ENCODE measurements at regions not wholly inside any gene's neighbourhood (a gene's known extent, or its start where the extent isn't known, plus 50 kb on each side); places are given as distances from the start of the nearest gene placed in this dataset.

DNA sequence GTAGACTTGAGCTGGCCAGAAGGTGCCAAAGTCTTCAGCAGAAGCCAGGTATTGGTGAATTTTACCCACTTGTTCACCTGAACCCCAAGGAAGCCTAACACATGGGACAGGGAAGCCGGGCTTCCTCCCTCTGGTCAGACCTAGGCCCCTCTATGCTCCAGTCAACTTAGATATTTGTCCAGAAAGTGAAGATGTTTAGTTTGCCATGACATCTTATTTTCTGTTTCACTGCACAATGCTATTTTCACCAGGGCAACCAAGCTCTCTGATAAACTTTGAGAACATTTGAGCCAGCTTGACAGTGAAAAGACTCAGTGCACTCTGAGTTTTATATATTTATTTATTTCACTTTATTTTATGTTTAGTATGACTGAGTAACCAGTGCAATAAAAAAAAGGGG is 71.0 kb downstream of the SOX14 start:
- TF ChIP-seq, protein P1, sequence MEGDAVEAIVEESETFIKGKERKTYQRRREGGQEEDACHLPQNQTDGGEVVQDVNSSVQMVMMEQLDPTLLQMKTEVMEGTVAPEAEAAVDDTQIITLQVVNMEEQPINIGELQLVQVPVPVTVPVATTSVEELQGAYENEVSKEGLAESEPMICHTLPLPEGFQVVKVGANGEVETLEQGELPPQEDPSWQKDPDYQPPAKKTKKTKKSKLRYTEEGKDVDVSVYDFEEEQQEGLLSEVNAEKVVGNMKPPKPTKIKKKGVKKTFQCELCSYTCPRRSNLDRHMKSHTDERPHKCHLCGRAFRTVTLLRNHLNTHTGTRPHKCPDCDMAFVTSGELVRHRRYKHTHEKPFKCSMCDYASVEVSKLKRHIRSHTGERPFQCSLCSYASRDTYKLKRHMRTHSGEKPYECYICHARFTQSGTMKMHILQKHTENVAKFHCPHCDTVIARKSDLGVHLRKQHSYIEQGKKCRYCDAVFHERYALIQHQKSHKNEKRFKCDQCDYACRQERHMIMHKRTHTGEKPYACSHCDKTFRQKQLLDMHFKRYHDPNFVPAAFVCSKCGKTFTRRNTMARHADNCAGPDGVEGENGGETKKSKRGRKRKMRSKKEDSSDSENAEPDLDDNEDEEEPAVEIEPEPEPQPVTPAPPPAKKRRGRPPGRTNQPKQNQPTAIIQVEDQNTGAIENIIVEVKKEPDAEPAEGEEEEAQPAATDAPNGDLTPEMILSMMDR (IDR thresholded peaks at IDR 0.05; ENCODE audit: poor library complexity) = no peak
- no peak for TF ChIP-seq EZH2phosphoT487 (IDR thresholded peaks at IDR 0.05; ENCODE audit: low read depth, severe bottlenecking, unreplicated experiment)
